ENCODE measurements at regions not wholly inside any gene's neighbourhood (a gene's known extent, or its start where the extent isn't known, plus 50 kb on each side); places are given as distances from the start of the nearest gene placed in this dataset.

DNA sequence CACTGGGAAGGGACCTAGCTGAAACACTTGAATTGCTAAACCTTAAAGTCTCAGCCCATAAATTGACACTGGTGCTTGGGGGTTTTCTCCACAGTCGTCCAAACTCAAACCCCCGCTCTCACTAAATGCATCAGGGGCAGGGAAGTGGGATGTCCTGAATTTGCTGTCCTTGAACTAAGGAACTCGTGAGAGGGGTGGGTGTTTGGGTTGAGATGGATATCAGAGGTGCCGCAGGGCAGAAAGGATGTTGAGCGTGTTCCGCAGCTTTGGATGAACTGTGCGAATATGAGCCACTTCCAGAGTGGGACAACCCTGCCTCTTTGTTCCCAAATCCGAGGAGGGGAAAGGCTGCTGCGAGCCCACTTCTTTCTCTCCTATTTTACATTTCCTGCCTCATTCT is 90.3 kb upstream of the LYZL2 start:
- Histone ChIP-seq H3K27ac (ENCODE audit: insufficient read length, low read depth, low read length) (no peak overlapping the region), H3K56ac (ENCODE audit: insufficient read length, low read depth, low read length) (no peak overlapping the region), H3K79me1 (ENCODE audit: insufficient read depth, low read depth, low read length, poor library complexity, severe bottlenecking) (no peaks in the 10 kb centered on the region), H3K14ac (ENCODE audit: insufficient read depth, low read length) (no peak overlapping the region), H3K4me1 (ENCODE audit: insufficient read depth, low read length) (peaks cover 2% of the 10 kb centered on the region; the same call in 1 of the 2 replicates), H3K9me3 (ENCODE audit: control insufficient read depth, low read depth, low read length) (no peaks in the 10 kb centered on the region), H2BK20ac (ENCODE audit: low read depth, low read length, poor library complexity, severe bottlenecking) (no peak overlapping the region), H3T11ph (ENCODE audit: low read length) (no peak overlapping the region), H3K23me2 (ENCODE audit: insufficient read length, low read depth, low read length, poor library complexity, severe bottlenecking) (no peaks in the 10 kb centered on the region), H3K79me2 (ENCODE audit: insufficient read depth, low read length) (no peaks in the 10 kb centered on the region), H3K4ac (ENCODE audit: low read depth, low read length) (no peak overlapping the region), H2BK12ac (ENCODE audit: insufficient read length, low read depth, low read length) (no peak overlapping the region), H3K4me2 (ENCODE audit: insufficient read depth, insufficient read length, low read length) (no peak overlapping the region), H2BK5ac (ENCODE audit: insufficient read length, low read length) (no peak overlapping the region), H3K27me3 (ENCODE audit: insufficient read depth, low read length) (no peaks in the 10 kb centered on the region), H3K9ac (ENCODE audit: extremely low read depth, insufficient read length, low read length) (no peak overlapping the region), H2AFZ (ENCODE audit: low read length) (no peak overlapping the region), H3K18ac (ENCODE audit: insufficient read length, low read depth, low read length) (no peak overlapping the region), H4K5ac (ENCODE audit: insufficient read length, low read depth, low read length) (no peak overlapping the region), H4K91ac (ENCODE audit: insufficient read length, low read depth, low read length) (no peak overlapping the region), H4K20me1 (ENCODE audit: control insufficient read depth, insufficient read depth, insufficient read length) (no peaks in the 10 kb centered on the region), H2AK5ac (ENCODE audit: insufficient read length, low read length) (no peak overlapping the region), H3K23ac (ENCODE audit: insufficient read length, low read depth, low read length) (no peak overlapping the region), H2BK120ac (ENCODE audit: low read depth, low read length, poor library complexity, severe bottlenecking) (no peak overlapping the region), H2BK15ac (ENCODE audit: low read depth, low read length) (no peak overlapping the region), H4K8ac (replicated peaks; ENCODE audit: insufficient read length, low read depth, low read length) (no peak overlapping the region)
- no CpG with 5 or more reads among the region's 9 CpGs for WGBS (ENCODE audit: extremely low coverage, insufficient read length, low lambda C conversion rate)
- TF ChIP-seq, protein P1, sequence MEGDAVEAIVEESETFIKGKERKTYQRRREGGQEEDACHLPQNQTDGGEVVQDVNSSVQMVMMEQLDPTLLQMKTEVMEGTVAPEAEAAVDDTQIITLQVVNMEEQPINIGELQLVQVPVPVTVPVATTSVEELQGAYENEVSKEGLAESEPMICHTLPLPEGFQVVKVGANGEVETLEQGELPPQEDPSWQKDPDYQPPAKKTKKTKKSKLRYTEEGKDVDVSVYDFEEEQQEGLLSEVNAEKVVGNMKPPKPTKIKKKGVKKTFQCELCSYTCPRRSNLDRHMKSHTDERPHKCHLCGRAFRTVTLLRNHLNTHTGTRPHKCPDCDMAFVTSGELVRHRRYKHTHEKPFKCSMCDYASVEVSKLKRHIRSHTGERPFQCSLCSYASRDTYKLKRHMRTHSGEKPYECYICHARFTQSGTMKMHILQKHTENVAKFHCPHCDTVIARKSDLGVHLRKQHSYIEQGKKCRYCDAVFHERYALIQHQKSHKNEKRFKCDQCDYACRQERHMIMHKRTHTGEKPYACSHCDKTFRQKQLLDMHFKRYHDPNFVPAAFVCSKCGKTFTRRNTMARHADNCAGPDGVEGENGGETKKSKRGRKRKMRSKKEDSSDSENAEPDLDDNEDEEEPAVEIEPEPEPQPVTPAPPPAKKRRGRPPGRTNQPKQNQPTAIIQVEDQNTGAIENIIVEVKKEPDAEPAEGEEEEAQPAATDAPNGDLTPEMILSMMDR (conservative IDR thresholded peaks at IDR 0.05), result no peak
- H3K4me1 Mint-ChIP-seq, result peaks cover 22 to 24% of the 10 kb centered on the region in 2 experiments
- DNase-seq, result no peak
- H3K27ac Mint-ChIP-seq, result no peak overlapping the region
- H3K4me3 Mint-ChIP-seq, result no peak overlapping the region
- H3K36me3 Mint-ChIP-seq (ENCODE audit: insufficient read depth in 1 of 3, low read depth in 3 of 3), result no peaks in the 10 kb centered on the region
- H3K9me3 Mint-ChIP-seq, result no peaks in the 10 kb centered on the region; a peak in 1 of 5 replicates
- H3K27me3 Mint-ChIP-seq (ENCODE audit: low read depth), result peaks cover 4% of the 10 kb centered on the region; the same call in 1 of the 2 replicates

All from H9 (cell line).